Right lobe of liver (tissue), 4 donors: ENCODE measurements at regions not wholly inside any gene's neighbourhood (a gene's known extent, or its start where the extent isn't known, plus 50 kb on each side); places are given as distances from the start of the nearest gene placed in this dataset.

ENCODE experiments used
- CTCF ChIP-seq, 4 donors: fragments of 200-600 bp in 3 of 4; fragments of 450-650 bp in 1 of 4; IDR thresholded peaks; one replicate each; pipeline versions ENCODE4 v1.5.1 to v1.8.0; 2016 to 2022; ENCODE audit warnings: antibody characterized with exemption in 4 of 4, mild to moderate bottlenecking in 2 of 4
- POLR2A ChIP-seq: fragments of 450-650 bp; IDR thresholded peaks from one replicate; pipeline ENCODE4 v1.6.1; 2017; ENCODE audit warnings: antibody characterized with exemption, mild to moderate bottlenecking
- donor health status: DM: no; HTN: no; CAD: no.
- donor health status: DM: no; HTN: no; CAD: no.
- donor health status: DM: no; HTN: yes; CAD: no.

DNA sequence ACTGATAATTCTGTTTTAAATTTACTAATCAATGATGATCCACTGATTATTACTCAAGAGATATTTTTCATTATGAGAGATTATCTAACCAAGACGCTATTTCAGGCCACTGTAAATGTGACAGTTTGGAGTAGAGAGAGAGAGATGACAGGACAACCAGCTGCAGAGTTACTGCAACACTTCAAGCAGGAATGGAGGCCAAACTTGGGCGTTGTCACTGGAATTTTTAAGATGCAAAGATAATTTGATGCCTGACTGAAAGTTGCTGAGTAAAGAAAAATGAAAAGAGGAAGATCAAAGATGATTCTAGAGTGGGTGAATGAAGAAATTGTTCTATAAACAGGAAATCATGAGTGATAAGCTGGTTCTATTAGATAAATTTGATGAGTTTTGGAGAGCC, 1302.1 kb upstream of the TMEFF2 start:
- TF ChIP-seq CTCF (IDR thresholded peaks at IDR 0.05) (no peak), POLR2A (no peak)
